ENCODE measurements at regions not wholly inside any gene's neighbourhood (a gene's known extent, or its start where the extent isn't known, plus 50 kb on each side); places are given as distances from the start of the nearest gene placed in this dataset.

DNA sequence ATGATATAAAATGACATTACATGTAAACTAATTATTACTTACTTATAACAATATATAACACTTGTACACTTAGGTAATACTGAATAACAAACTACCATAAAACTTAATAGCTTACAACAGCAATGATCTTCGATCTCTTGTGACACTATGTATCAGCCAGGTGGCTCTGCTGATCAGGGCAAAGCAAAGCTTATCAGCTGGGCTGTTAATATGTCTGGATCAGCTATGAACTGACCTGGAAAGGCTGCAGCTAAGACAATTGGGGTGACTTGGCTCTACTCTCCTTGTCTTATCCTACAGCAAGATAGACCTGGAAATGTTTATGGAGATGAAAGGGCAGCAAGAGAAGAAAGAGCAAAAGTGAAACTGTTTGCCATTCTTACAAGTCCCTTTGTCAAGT lies 511.3 kb downstream of the TLR4 start:
- no peak for DNase-seq

DNA sequence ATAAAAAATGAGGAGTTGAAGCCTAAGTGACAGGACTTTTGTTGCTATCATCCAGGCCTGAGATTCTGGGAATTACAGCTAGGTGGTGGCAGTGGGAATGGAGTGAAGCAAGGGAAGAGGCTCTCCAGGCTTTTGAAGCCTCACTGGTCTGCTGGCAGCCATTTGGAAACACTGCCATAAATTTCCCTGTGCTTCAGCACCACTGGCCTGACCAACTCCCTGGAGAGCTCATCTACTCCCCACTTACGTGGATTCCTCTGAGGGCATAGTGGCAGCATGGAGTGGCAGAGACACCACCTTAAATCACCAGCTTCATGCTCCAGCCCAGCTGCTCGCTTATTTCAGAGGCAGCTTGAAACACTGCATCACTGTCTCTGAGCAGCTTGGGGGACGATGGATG lies 518.2 kb downstream of the TLR4 start:
- no peak for DNase-seq

DNA sequence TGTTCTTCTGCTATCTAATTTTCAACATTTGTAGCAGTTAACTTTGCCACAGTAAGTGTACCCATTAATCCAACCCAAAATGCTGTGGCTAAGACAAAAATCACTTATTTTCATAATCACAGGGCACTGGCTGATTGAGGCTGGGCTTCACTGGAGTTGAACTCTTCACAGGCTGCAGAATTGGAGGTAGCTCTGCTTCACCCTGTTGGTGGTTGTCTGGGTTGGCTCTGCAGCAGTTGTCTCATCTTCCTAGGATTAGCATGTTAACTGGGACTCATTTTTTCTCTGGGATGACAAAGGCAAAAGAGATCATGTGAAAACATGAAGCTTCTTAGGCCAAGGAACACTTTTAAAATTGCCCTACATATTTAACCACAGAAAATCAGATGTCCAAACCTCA lies 518.9 kb downstream of the TLR4 start:
- DNase-seq = no peak

DNA sequence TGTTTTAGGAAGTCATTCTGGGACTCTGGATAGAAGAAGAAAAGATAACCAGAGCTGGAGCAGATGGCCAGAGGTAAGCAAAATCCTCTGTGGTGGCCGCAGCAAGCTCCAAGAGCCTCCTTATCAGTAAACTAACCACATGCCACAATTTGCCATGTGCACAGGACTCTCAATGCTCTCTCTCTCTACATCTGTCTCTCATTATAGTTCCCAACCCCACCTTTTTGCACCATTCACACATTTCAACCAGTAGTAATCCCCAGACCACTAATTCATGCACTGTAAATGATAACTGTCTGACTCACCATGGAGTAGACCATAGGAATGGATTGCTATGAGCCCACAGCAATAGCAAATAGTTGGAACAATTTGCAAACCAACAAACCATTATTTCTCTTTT lies 526.1 kb downstream of the TLR4 start:
- DNase-seq = no peak

DNA sequence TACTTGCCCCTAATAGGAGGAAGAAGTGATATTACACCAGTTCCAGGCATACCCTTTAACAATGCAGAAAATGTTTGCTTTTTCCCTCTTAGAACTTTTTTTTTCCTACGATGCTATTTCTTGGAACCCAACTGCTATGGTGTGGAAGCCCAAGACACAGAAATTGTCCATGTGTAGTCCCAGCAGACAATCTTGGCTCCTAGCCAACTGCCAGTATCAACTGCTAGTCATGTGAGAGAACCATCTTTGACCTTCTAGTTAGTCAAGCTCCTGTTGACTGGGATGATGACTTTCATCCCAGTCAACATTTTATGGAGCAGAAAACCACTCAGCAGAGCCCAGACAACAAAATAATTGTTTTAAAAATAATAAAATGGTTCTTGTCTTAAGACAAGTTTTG lies 532.4 kb downstream of the TLR4 start:
- no peak for DNase-seq

DNA sequence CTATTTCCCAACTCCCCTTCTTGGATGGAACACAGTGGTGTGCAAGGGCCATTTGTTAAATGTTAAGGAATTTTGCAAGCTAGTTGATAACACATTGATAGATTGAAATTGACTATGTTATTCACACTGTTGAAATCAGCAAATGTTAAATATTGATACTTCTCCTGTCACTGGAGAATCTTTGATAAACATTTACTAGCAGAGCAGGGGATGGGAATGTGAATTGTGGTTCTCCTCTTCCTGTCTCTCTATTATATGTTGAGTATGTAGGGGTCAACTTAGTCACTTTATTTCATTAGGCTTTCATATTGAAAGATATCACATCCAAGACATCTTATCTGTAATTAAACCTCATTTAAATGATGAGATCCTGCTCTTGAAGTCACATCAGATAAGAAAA lies 533.9 kb downstream of the TLR4 start:
- no peak for DNase-seq

DNA sequence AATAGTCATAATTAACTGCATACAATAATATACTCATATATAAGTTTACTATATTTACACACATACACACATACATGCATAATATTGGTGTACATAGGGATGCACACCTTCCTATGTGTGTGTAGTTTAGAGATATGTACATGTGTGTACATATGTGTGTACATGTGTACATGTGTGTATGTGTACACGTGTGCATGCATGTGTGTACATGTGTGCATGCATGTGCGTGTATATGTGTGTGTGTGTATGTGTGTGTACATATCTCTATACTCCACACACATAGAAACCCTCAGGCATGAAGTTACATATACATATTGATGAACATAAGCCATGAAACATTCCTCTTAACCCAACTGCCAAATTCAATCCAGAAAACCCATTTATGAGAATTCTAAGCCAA lies 547.8 kb downstream of the TLR4 start:
- DNase-seq = no peak

DNA sequence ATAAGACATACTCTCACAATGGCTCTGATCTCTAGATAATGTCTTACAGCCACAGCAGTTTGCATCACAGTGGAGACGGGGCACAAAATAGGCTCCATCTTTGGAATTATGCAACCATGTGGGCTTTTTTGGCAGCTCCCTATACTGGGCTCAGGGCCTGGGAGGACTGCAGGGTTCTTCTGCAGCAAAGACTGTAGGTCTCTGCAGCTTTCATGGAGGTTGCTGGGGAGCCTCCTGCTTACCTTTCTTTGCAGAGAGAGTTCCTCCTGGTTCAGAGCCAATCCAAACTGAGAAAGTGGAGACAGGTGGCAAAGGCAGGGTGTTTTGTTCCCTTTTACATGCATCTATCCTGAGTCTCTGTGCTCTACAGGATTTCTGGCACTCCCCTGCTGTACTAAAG lies 558.0 kb downstream of the TLR4 start:
- DNase-seq = no peak

DNA sequence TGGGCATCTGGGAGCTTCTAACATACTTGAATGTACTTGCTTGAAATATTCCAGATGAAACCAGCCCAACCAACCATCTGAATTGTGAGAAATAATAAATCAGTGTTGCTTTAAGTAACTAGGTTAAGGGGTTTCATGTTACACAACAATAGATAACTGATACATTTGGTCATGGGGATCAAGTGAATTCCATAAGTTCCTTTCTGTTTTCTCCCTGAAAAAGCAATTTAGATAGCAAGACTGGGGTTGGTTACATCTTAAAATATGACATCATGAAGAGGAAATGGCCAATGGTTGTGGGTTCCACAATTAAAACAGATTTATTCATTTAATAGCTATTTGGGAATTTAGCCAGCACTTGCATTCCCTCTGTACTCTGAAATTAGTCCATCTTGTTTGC lies 559.7 kb downstream of the TLR4 start:
- no peak for DNase-seq

DNA sequence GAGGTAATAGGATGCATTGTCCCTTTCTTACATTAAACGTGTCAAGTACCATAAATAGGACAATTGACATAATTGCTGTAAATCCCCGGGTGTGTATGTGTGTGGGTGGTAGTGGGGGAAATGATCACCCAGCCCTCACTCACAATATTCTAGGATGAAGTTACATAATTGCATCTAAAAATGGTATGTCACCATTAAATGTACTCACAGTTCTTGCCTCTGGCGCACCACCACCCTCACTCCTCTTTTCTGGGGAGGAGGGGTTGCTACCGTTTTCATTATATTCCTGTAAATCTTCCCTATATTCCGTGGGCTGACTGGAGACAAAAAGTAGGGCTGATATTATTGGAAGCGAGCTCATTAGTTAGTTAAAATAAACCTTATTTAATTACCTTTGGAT lies 563.8 kb downstream of the TLR4 start:
- DNase-seq = no peak

DNA sequence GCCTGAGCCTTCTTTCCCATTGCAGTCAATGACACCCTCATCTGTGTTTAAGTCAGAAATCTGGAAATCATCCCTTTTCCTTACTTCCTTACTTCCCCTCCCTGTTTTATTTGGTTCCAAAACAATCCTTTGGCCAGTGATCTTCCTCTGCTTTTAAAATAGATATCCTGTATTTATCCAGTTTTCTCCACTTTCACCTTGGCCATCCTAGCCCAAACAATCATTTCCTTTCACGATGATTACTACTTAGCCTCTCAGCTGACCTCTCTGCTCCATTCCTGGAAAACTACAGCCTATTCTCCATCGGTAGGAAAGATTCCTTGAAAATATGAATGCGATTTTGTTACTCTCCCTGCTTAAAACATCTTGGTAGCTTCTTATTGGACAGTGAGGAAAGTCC lies 565.4 kb downstream of the TLR4 start:
- no peak for DNase-seq

DNA sequence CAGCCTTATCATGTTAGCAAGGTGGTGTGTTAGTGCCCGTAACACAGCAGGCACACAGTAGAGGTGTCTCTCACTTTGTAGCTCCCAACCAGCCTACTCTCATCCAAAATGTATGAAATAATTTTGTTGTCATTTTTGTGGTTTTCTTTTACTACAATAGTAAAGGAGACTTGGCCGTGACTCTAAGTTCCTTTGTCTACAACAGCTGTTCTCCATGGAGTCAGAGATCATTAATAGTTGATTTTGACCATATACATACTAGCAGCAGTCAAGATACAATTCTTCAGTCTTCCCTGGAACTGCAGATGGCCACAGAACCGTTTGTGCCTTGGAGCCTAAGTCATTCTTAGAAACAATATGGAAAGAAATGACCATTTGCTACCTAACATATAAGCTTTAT lies 567.1 kb downstream of the TLR4 start:
- DNase-seq = no peak

DNA sequence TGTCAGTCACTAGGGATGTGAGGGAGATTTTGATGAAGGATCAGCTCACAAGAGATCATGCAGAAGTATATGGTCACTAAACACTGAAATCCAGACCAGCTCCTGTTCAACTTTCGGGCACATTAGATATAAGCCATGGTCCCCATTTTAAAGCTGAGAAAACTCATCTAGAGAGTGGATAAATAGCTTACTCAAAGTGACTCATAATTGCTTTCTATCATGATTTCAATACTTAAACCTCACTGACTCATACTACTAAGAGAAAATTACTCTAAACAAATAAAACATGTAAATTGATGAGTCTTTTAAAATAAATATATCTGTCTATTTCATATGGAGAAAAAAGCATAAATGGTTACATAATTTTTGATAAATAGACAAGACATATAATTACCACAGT lies 567.7 kb downstream of the TLR4 start:
- DNase-seq = no peak

DNA sequence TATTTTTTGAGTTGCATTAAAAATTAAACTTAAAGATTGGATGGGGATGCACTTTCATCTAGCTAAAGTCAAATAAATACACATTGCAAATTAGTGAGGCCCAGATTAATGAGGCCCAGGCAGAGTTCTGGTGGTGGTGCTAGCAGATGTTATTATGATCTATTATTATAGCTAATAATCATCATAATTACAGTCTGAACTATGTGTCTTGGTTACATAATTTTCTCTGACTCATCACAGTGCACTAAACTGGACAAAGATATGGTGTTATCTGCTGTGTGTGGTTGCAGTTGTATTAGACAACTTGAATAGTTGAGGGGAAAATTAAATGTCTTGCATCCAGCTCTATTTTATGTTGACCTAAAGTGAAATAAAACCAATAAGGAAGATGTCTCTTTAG lies 568.8 kb downstream of the TLR4 start:
- DNase-seq = no peak

DNA sequence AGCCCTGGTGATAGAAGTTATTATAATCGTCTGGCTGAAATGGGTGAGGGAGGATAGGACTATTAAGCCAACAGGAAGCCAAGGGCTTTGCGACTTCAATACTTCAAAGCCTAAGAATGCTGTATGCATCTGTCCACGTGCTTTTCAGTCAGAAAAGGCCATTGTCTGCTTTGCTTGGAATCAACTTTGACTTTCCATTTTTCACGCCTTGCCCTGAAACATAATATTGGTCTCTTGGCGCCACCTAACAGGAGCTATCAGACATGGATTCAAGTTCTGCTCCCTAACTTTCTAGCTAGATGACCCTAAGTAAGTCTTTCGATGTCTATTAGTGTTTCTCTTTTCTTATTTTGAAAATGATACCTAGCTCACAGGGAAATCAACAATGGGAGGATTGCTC lies 572.6 kb downstream of the TLR4 start:
- DNase-seq = no peak

DNA sequence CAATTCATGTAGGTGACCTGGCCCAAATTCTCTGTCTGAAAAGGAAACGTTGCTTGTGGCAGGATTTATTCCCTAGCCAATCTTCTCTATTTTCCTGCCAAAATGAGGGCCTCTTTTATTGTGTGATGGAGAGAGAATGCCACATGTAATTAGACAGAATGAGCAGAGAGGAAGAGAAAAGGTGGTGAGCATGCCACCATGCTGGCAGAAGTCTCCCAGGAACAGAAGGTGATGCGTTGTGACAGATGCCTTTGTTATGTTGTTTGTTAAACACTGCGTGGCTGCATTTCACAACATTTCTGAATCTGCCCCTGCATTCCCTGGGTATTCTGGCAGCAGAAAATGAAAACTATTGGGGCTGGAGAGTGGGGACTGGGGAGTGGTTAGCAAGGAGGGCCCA lies 577.6 kb downstream of the TLR4 start:
- no peak for DNase-seq

DNA sequence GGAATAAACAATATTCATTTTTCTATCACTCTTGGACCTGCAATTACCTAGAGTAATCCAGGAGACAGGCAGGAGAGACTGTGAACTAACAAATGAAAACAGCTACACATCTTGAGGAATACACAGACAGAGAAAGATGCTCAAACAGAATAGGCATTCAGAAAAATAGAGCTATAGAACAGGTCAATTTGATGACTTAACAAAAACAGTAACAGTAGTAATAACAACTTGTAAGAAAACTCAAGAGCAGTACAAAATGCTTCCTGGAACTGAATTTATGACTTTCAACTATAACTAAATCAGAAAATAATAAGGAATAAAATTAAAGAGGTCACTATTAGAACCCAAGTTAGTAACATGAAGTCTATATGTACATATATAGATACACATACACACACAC lies 579.3 kb downstream of the TLR4 start:
- no peak for DNase-seq

DNA sequence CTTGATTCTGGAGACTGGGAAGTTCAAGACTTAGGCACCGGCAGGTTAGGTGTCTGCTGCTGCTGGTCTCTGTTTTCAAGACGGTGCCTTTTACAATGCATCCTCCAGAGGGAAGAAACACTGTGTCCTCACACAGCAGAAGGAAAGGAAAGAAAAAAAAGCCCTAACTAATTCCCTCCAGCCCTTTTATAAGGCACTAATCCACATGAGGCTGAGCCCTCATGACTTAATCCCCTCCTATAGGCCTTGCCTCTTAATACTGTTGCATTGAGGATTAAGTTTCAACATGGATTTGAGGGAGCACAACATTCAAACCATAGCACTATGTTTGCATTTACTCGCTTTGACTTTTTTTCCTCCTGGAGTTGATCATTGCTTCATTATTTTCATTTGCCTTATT lies 585.9 kb downstream of the TLR4 start:
- DNase-seq = no peak

DNA sequence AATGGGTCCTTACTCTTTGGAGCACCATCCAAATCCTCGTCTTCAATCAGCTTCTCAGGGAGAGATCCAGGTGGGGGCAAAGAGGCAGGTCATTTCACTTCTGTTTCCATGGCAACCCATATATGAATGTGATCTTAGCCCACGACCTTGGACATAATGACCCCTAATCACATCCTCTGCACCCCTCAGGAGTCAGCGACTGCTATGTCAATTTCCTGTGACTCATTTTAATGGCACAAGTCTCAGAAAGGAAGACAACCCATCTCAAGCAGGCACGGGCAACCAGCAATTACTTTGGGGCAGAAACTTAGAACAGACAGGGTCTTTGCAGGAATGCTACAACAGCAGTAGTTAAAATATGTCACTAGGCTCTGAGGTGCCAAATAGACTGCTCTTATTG lies 591.2 kb downstream of the TLR4 start:
- DNase-seq = no peak

DNA sequence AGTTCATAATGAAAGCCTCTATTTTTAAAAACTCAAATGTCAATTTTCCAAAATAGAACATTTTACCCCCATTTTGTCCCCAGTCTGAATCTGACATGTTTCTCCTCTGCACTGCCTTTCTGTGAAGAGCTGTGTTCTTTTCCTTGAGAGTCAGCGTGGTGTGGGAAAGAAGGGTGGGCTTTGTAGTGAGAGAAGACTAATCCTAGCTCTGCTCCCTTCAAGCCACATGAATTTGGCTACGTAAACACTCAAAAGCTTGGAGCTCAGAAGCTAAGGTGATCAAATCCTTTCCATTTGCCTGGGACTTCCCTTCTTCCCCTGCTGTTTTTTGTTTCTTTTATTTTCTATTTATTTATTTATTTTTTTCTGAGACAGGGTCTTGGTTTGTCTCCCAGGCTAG lies 598.5 kb downstream of the TLR4 start:
- DNase-seq = no peak

DNA sequence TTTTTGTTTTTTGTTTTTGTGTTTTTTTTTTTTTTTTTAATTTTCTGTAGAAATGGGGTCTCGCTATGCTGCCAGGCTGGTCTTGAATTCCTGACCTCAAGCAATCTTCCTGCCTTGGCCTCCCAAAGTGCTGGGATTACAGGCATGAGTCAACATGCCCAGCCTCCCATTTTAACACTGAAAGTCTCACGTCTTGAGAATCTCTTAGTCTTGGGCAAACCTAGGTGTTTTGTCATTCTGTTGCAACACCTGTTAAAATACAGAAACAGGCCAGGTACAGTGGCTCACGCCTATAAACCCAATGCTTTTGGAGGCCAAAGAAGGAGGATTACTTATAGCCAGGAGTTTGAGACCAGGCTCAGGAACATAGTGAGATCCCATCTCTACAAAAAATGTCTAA lies 599.0 kb downstream of the TLR4 start:
- DNase-seq = no peak

DNA sequence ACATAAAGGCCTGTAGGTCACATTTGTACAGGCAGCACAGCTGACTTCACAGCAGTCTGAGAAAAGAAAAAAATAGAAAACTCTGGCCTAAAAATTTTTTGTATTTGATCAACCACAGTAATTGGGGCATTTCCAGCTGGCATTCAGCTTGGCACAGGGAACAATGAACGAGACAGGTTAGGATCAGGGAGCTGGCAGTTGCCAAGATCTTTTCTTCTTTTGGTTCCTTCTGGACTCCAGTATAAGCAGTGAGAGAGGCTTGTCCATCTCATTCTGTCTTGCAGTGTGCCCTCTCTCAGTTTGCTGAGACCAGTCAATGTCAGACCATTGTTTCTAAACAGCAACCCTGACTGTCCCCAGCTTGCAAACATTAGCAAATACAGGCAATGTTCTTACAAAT lies 601.1 kb downstream of the TLR4 start:
- peak; percentile 25 for DNase-seq

DNA sequence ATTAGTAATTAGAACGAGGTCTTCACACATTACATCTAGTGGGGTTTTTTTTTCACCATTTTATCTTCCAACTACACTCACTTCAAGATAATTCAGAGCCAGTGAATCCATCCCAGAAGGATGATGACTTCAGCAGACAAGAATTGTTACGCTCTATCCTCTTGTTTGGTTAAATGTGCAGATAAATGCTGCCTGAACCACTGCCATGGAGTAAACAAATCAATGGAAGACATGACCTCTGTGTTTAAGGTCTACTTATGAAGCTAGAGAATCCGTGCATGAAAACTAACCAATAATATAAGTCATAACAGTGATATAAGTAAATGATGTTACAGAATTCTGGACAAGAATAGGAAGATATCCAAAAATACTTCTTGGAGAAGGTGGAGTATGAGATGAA lies 602.6 kb downstream of the TLR4 start:
- DNase-seq = no peak

DNA sequence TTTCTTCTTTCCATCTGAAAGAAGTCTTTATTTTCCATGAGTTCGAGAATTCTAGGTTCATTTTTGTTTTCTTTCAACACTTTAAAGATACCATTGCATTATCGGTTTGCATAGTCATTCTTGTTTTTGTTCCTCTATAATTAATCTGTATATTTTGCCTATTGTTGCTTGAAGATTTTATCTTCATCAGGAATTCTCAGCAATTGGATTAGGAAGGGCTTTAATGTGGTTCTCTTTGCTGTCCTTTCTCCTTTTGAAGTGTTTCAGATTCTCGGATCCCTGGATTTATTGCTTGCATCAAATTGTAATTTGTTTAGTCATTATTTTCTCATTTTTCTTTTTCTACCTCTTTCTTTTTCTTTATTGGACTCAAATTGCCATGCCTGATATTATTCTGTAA lies 609.8 kb downstream of the TLR4 start:
- DNase-seq = no peak

DNA sequence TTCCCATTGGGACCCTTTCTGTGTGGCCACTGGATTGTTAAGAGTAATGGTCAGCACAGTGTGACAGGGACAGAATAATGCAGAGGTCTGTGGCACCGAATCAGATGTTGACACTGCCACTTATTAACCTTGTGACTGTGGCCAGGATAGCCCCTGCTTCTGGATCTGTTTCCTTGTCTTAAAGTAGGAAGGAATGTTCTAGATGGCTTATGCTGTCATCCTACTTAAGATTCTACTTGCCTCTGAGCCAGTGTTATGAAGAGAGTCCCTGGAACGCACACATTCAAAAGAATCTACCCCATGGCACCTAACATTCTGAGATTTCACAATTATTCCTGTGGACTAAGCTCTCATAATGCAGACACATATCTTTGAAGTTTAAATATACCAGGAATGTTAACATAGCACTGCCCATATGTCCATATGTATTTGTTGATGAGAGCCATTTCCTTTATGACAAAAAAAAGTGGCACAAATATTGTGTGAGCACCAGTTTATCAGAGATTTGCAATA lies 612.7 kb downstream of the TLR4 start:
- no peak for DNase-seq

DNA sequence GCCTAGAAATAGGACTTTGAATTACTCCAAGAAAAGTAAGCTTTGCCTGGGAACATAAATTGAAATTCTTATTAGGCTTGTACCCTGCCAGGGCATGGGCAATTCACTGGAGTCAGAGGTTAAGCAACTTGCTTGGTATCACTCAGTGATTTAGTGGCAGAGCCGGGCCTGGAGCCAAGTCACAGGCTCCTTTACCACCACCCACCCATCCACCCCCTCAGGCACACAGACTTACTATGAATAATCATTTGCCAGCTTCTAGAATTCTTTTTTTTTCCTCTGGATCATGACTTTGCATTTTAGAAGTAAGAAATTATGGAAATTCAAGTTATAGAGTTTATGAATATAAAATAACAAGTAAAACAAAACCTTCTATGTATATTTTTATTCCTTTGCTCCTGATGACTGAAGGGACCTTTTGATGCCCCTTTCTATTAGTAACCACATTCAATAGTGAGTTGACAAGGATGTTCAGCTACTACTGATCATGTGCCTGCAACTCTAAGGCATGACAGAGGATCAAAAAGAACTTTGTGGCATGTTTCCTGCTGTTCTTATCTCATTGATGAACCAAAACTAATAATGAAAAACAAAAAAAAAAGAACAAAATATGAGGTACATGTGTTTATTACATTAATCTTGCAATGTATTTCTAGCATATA lies 614.7 kb downstream of the TLR4 start:
- DNase-seq = no peak

Measured in NCI-H2029 (cell line).